HepG2 (cell line): ENCODE measurements at regions not wholly inside any gene's neighbourhood (a gene's known extent, or its start where the extent isn't known, plus 50 kb on each side); places are given as distances from the start of the nearest gene placed in this dataset.

ENCODE experiments used
- ARNT ChIP-seq: fragments of 450-650 bp; IDR thresholded peaks from 2 replicates; pipeline ENCODE4 v1.6.1; 2017
- CEBPG ChIP-seq: IDR thresholded peaks from 2 replicates; pipeline ENCODE4 v1.6.1; 2016
- DPF2 ChIP-seq: sonication (generic); formaldehyde crosslinking; IDR thresholded peaks from 2 replicates; pipeline ENCODE4 v1.4.0; 2020; ENCODE audit warnings: mild to moderate bottlenecking, low read depth, missing genetic modification reagents, borderline replicate concordance
- DR1 ChIP-seq: sonication (generic); formaldehyde crosslinking; IDR thresholded peaks from 2 replicates; pipeline ENCODE4 v1.8.0; 2021; ENCODE audit warnings: mild to moderate bottlenecking, missing genetic modification reagents, inconsistent platforms
- ERF ChIP-seq: IDR thresholded peaks from 2 replicates; pipeline ENCODE4 v1.6.1; 2018; ENCODE audit warnings: missing biosample characterization, missing genetic modification reagents
- FOXA1 ChIP-seq, 2 experiments: fragments of 450-650 bp in 1 of 2; sonication (generic) in 1 of 2; formaldehyde crosslinking in 1 of 2; IDR thresholded peaks; 2 replicates each; pipeline versions ENCODE4 v1.4.0 to v1.6.1; 2016 to 2020; ENCODE audit warnings: missing genetic modification reagents in 1 of 2
- FOXM1 ChIP-seq: sonication (generic); formaldehyde crosslinking; IDR thresholded peaks from 2 replicates; pipeline ENCODE4 v1.5.0; 2020; ENCODE audit warnings: missing genetic modification reagents
- FOXO1 ChIP-seq: sonication (generic); formaldehyde crosslinking; IDR thresholded peaks from 2 replicates; pipeline ENCODE4 v1.4.0; 2020; ENCODE audit warnings: missing genetic modification reagents
- ISL2 ChIP-seq: sonication (generic); formaldehyde crosslinking; IDR thresholded peaks from 2 replicates; pipeline ENCODE4 v1.5.0; 2020; ENCODE audit warnings: missing genetic modification reagents
- MAFK ChIP-seq, 2 experiments: IDR thresholded peaks in 1 of 2; conservative IDR thresholded peaks in 1 of 2; 2 replicates each; pipeline ENCODE4 v1.6.1; 2011; ENCODE audit warnings: improper control_type of control experiment in 2 of 2, low read length in 2 of 2
- MTA1 ChIP-seq: sonication (generic); formaldehyde crosslinking; IDR thresholded peaks from 2 replicates; pipeline ENCODE4 v1.4.0; 2020; ENCODE audit warnings: missing genetic modification reagents, mild to moderate bottlenecking, borderline replicate concordance
- MTA3 ChIP-seq: sonication (generic); formaldehyde crosslinking; IDR thresholded peaks from 2 replicates; pipeline ENCODE4 v1.4.0; 2020; ENCODE audit warnings: missing genetic modification reagents
- NCOA5 ChIP-seq: sonication (generic); formaldehyde crosslinking; IDR thresholded peaks from 2 replicates; pipeline ENCODE4 v1.4.0; 2020; ENCODE audit warnings: missing genetic modification reagents
- POLR2G ChIP-seq: fragments of 200-400 bp; formaldehyde crosslinking; IDR thresholded peaks from 2 replicates; pipeline ENCODE4 v1.6.1; 2018; ENCODE audit warnings: mild to moderate bottlenecking, low read depth, low read length, moderate library complexity
- SIX1 ChIP-seq: sonication (generic); formaldehyde crosslinking; IDR thresholded peaks from 2 replicates; pipeline ENCODE4 v1.4.0; 2020; ENCODE audit warnings: missing genetic modification reagents, borderline replicate concordance
- SNAI1 ChIP-seq: sonication (generic); formaldehyde crosslinking; IDR thresholded peaks from 2 replicates; pipeline ENCODE4 v1.5.0; 2020; ENCODE audit warnings: mild to moderate bottlenecking, missing genetic modification reagents, borderline replicate concordance
- SOX5 ChIP-seq: IDR thresholded peaks from 2 replicates; pipeline ENCODE4 v1.6.1; 2016; ENCODE audit warnings: borderline replicate concordance
- ZNF430 ChIP-seq: sonication (generic); formaldehyde crosslinking; IDR thresholded peaks from 2 replicates; pipeline ENCODE4 v1.9.0; 2021; ENCODE audit warnings: mild to moderate bottlenecking, missing genetic modification reagents
- ZNF460 ChIP-seq: sonication (generic); formaldehyde crosslinking; IDR thresholded peaks from 2 replicates; pipeline ENCODE4 v1.5.1; 2020; ENCODE audit warnings: missing genetic modification reagents, mild to moderate bottlenecking, borderline replicate concordance
- TF ChIP-seq, protein P1 (sequence below): sonication (generic); formaldehyde crosslinking; IDR thresholded peaks from 2 replicates; pipeline ENCODE4 v1.9.0; 2021; ENCODE audit warnings: missing genetic modification reagents, mild to moderate bottlenecking, borderline replicate concordance
- TF ChIP-seq, protein P2 (sequence below): IDR thresholded peaks from 2 replicates; pipeline ENCODE4 v1.6.1; 2012; ENCODE audit warnings: inconsistent platforms
- TF ChIP-seq, protein P3 (sequence below): sonication (generic); formaldehyde crosslinking; IDR thresholded peaks from 2 replicates; pipeline ENCODE4 v1.5.0; 2020; ENCODE audit warnings: mild to moderate bottlenecking, missing genetic modification reagents
- TF ChIP-seq, protein P4 (sequence below): IDR thresholded peaks from 2 replicates; pipeline ENCODE4 v1.6.1; 2016; ENCODE audit warnings: low read depth, missing genetic modification reagents, missing compliant biosample characterization

DNA sequence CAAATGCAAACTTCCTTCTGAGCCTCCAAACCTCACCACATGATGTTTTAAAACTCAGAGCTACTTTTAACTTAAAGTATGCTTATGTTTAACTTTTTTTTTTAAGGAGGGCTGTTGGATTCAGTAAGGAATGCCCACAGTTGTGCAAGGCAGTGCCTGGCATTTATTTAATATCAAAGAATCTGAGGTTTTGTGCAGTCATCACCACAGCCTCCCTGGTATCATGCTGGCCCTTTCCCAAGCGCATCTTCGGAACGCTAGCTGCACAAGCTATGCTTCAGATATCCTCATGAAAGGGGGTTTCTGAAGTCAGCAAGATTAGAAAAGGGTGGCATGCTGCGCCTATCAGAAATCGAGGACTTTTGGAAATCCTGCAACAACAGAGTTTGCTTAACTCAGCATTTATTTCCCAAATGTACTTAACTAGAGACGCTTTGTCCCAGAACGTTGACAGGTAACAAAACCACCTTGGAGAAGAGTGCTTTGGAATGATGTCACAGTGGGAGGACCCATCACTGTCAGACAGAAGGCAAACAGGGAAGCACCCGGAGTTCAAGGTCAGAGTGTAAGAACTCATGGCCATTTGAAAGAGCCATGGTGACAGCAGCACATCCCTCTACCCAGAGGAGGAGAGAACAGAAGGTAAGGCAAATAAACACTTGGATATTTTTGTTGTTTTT, 120.2 kb upstream of the IGF1R start (continued):
- TF ChIP-seq SIX1 (CRISPR knock-in tag) (no peak), ZNF430 (CRISPR knock-in tag) (peak; percentile 83; the same call in 1 of the 2 replicates), SNAI1 (no peak), FOXM1 (CRISPR knock-in tag) (no peak), DR1 (CRISPR knock-in tag) (no peak), ZNF460 (no peak), CEBPG (CRISPR knock-in tag) (peak; percentile 39; the same call in 1 of the 2 replicates), SOX5 (CRISPR knock-in tag) (peak; percentile 50; the same call in 1 of the 2 replicates), ERF (CRISPR knock-in tag) (no peak), MTA3 (CRISPR knock-in tag) (no peak), FOXA1 (IDR thresholded peaks at IDR 0.05) (no peak), FOXA1 (CRISPR knock-in tag; IDR thresholded peaks at IDR 0.05) (peak; percentile 73), MTA1 (CRISPR knock-in tag) (no peak), ARNT (no peak), POLR2G (no peak), ISL2 (CRISPR knock-in tag) (no peak), DPF2 (CRISPR knock-in tag) (no peak), NCOA5 (CRISPR knock-in tag) (no peak), MAFK (conservative IDR thresholded peaks at IDR 0.05 in 1 of 2, IDR thresholded peaks at IDR 0.05 in 1 of 2; ENCODE audit: low read length in 2 of 2) (peak; percentile 92), FOXO1 (CRISPR knock-in tag) (peak; percentile 45; the same call in 1 of the 2 replicates)
- TF ChIP-seq, protein P1, sequence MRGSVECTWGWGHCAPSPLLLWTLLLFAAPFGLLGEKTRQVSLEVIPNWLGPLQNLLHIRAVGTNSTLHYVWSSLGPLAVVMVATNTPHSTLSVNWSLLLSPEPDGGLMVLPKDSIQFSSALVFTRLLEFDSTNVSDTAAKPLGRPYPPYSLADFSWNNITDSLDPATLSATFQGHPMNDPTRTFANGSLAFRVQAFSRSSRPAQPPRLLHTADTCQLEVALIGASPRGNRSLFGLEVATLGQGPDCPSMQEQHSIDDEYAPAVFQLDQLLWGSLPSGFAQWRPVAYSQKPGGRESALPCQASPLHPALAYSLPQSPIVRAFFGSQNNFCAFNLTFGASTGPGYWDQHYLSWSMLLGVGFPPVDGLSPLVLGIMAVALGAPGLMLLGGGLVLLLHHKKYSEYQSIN (CRISPR knock-in tag): no peak
- TF ChIP-seq, protein P2, sequence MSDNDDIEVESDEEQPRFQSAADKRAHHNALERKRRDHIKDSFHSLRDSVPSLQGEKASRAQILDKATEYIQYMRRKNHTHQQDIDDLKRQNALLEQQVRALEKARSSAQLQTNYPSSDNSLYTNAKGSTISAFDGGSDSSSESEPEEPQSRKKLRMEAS: no peak
- TF ChIP-seq, protein P3, sequence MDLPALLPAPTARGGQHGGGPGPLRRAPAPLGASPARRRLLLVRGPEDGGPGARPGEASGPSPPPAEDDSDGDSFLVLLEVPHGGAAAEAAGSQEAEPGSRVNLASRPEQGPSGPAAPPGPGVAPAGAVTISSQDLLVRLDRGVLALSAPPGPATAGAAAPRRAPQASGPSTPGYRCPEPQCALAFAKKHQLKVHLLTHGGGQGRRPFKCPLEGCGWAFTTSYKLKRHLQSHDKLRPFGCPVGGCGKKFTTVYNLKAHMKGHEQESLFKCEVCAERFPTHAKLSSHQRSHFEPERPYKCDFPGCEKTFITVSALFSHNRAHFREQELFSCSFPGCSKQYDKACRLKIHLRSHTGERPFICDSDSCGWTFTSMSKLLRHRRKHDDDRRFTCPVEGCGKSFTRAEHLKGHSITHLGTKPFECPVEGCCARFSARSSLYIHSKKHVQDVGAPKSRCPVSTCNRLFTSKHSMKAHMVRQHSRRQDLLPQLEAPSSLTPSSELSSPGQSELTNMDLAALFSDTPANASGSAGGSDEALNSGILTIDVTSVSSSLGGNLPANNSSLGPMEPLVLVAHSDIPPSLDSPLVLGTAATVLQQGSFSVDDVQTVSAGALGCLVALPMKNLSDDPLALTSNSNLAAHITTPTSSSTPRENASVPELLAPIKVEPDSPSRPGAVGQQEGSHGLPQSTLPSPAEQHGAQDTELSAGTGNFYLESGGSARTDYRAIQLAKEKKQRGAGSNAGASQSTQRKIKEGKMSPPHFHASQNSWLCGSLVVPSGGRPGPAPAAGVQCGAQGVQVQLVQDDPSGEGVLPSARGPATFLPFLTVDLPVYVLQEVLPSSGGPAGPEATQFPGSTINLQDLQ (CRISPR knock-in tag): no peak
- TF ChIP-seq, protein P4, sequence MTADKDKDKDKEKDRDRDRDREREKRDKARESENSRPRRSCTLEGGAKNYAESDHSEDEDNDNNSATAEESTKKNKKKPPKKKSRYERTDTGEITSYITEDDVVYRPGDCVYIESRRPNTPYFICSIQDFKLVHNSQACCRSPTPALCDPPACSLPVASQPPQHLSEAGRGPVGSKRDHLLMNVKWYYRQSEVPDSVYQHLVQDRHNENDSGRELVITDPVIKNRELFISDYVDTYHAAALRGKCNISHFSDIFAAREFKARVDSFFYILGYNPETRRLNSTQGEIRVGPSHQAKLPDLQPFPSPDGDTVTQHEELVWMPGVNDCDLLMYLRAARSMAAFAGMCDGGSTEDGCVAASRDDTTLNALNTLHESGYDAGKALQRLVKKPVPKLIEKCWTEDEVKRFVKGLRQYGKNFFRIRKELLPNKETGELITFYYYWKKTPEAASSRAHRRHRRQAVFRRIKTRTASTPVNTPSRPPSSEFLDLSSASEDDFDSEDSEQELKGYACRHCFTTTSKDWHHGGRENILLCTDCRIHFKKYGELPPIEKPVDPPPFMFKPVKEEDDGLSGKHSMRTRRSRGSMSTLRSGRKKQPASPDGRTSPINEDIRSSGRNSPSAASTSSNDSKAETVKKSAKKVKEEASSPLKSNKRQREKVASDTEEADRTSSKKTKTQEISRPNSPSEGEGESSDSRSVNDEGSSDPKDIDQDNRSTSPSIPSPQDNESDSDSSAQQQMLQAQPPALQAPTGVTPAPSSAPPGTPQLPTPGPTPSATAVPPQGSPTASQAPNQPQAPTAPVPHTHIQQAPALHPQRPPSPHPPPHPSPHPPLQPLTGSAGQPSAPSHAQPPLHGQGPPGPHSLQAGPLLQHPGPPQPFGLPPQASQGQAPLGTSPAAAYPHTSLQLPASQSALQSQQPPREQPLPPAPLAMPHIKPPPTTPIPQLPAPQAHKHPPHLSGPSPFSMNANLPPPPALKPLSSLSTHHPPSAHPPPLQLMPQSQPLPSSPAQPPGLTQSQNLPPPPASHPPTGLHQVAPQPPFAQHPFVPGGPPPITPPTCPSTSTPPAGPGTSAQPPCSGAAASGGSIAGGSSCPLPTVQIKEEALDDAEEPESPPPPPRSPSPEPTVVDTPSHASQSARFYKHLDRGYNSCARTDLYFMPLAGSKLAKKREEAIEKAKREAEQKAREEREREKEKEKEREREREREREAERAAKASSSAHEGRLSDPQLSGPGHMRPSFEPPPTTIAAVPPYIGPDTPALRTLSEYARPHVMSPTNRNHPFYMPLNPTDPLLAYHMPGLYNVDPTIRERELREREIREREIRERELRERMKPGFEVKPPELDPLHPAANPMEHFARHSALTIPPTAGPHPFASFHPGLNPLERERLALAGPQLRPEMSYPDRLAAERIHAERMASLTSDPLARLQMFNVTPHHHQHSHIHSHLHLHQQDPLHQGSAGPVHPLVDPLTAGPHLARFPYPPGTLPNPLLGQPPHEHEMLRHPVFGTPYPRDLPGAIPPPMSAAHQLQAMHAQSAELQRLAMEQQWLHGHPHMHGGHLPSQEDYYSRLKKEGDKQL: no peak
